Vagina (tissue), 2 donors: ENCODE measurements at regions not wholly inside any gene's neighbourhood (a gene's known extent, or its start where the extent isn't known, plus 50 kb on each side); places are given as distances from the start of the nearest gene placed in this dataset.

Source experiments
- DNase-seq, 2 donors: peaks; one replicate each; pipeline ENCODE4 v3.0.0-alpha.2; 2017; ENCODE audit errors: extremely low spot score in 2 of 2
- H3K27ac ChIP-seq: fragments of 200-600 bp; sonication (generic); one replicate; pipeline ENCODE4 v1.5.1; 2019
- H3K27me3 ChIP-seq: fragments of 200-600 bp; sonication (generic); one replicate; pipeline ENCODE4 v1.5.1; 2019
- H3K36me3 ChIP-seq, 2 donors: fragments of 200-600 bp; sonication (generic); one replicate each; pipeline ENCODE4 v1.5.1; 2017 to 2019
- H3K4me1 ChIP-seq: fragments of 200-600 bp; sonication (generic); one replicate; pipeline ENCODE4 v1.5.1; 2019
- H3K4me3 ChIP-seq, 2 donors: fragments of 200-600 bp; sonication (generic); 1 replicate in 1 of 2; 2 replicates in 1 of 2; pipeline ENCODE4 v1.5.1; 2016 to 2019
- H3K9me3 ChIP-seq: fragments of 200-600 bp; sonication (generic); one replicate; pipeline ENCODE4 v1.5.1; 2019
- POLR2A ChIP-seq, 2 donors: fragments of 450-650 bp; IDR thresholded peaks; one replicate each; pipeline ENCODE4 v1.6.1; 2017; ENCODE audit warnings: antibody characterized with exemption in 2 of 2, mild to moderate bottlenecking in 2 of 2, moderate library complexity in 2 of 2
- POLR2AphosphoS5 ChIP-seq, 2 donors: sonication (generic); formaldehyde crosslinking; IDR thresholded peaks; one replicate each; pipeline ENCODE4 v1.9.0; 2017; ENCODE audit warnings: antibody characterized with exemption in 2 of 2, mild to moderate bottlenecking in 2 of 2, low read depth in 1 of 2; ENCODE audit not compliant: insufficient read depth in 1 of 2
- intact Hi-C: fragments of 100-400 bp; cut with DNase I; formaldehyde crosslinking; loops from one replicate; pipeline ENCODE4 v1.15.1; 2023
- TF ChIP-seq, protein P1 (sequence below), 3 experiments: fragments of 450-650 bp in 2 of 3; fragments of 200-600 bp in 1 of 3; sonication (generic) in 1 of 3; IDR thresholded peaks; one replicate each; pipeline ENCODE4 v1.5.1; 2017 to 2019; ENCODE audit warnings: antibody characterized with exemption in 3 of 3, mild to moderate bottlenecking in 2 of 3, moderate library complexity in 2 of 3

DNA sequence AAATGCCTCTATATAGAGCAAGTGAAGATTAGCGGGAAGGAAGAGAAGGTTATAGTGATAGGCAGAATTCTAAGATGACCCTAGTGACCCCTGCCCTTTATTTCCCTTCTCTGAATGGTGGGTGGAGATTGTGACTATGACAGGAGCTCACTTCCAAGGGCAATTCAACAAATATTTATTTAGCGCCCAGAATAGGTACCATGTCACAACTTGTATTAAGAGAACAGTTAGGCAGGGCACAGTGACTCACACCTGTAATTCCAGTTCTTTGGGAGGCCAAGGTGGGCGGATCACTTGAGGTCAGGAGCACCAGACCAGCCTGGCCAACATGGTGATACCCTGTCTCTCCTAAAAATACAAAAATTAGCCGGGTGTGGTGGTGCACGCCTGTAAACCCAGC lies 236.0 kb upstream of the POGK start:
- no peak overlapping the region for H3K27ac ChIP-seq

DNA sequence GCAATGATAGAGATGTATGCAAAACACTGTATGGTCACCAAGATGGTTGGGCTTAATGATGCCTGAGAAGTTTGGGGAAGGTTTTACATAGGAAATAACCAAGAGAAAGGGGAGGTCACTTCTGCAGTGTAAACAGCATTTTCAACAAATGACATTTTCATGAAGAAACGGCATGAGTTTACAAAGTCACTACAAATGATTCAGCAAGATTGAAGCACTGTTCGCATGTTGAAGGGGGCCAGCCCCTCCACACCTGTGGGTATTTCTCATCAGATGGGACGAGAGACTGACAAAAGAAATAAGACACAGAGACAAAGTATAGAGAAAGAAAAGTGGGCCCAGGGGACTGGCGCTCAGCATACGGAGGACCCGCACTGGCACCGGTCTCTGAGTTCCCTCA lies 234.1 kb upstream of the POGK start:
- H3K27ac ChIP-seq, result no peak overlapping the region
- intact Hi-C loops, result no loop called here

More for the DNA sequence above, 236.0 kb upstream of the POGK start:
- TF ChIP-seq POLR2A (IDR thresholded peaks at IDR 0.05) (no peak), POLR2AphosphoS5 (IDR thresholded peaks at IDR 0.05; ENCODE audit: insufficient read depth in 1 of 2, low read depth in 1 of 2) (peak in 1 of 2 donors; percentile 39)
- H3K9me3 ChIP-seq, result no peaks in the 10 kb centered on the region
- H3K36me3 ChIP-seq, result no peaks in the 10 kb centered on the region
- DNase-seq, result no peak
- no peak overlapping the region for H3K4me3 ChIP-seq
- H3K4me1 ChIP-seq, result no peaks in the 10 kb centered on the region
- intact Hi-C loops, result no loop called here
- H3K27me3 ChIP-seq, result no peaks in the 10 kb centered on the region

DNA sequence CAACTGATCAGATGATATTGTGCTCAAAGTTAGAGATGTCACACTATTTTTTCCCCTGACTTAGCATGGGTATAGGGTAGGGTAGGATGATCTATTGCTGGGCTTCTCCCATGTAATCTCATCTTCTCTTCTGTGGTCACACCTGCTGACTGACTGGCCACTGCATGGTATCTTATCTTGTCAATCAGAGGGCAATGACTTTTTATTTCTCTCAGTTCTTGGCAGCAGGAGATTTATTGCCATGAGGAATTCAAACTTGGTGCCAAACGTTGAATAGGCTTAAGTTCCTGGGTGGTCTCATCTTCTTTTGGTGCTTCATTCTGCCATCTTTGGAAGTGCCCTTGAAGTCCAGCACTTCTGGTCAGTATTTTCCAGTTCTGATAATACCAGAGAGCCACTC lies 226.4 kb upstream of the POGK start:
- TF ChIP-seq POLR2AphosphoS5 (IDR thresholded peaks at IDR 0.05; ENCODE audit: insufficient read depth in 1 of 2, low read depth in 1 of 2) (no peak), POLR2A (IDR thresholded peaks at IDR 0.05) (no peak)
- TF ChIP-seq, protein P1, sequence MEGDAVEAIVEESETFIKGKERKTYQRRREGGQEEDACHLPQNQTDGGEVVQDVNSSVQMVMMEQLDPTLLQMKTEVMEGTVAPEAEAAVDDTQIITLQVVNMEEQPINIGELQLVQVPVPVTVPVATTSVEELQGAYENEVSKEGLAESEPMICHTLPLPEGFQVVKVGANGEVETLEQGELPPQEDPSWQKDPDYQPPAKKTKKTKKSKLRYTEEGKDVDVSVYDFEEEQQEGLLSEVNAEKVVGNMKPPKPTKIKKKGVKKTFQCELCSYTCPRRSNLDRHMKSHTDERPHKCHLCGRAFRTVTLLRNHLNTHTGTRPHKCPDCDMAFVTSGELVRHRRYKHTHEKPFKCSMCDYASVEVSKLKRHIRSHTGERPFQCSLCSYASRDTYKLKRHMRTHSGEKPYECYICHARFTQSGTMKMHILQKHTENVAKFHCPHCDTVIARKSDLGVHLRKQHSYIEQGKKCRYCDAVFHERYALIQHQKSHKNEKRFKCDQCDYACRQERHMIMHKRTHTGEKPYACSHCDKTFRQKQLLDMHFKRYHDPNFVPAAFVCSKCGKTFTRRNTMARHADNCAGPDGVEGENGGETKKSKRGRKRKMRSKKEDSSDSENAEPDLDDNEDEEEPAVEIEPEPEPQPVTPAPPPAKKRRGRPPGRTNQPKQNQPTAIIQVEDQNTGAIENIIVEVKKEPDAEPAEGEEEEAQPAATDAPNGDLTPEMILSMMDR (IDR thresholded peaks at IDR 0.05), result no peak

More for the DNA sequence above, 234.1 kb upstream of the POGK start:
- Histone ChIP-seq H3K36me3 (no peaks in the 10 kb centered on the region), H3K9me3 (no peaks in the 10 kb centered on the region), H3K4me3 (no peak overlapping the region), H3K27me3 (no peaks in the 10 kb centered on the region), H3K4me1 (no peaks in the 10 kb centered on the region)
- TF ChIP-seq, protein P1 (IDR thresholded peaks at IDR 0.05), result no peak
- TF ChIP-seq POLR2AphosphoS5 (IDR thresholded peaks at IDR 0.05; ENCODE audit: insufficient read depth in 1 of 2, low read depth in 1 of 2), result no peak
- TF ChIP-seq POLR2A (IDR thresholded peaks at IDR 0.05), result no peak
- DNase-seq, result no peak

DNA sequence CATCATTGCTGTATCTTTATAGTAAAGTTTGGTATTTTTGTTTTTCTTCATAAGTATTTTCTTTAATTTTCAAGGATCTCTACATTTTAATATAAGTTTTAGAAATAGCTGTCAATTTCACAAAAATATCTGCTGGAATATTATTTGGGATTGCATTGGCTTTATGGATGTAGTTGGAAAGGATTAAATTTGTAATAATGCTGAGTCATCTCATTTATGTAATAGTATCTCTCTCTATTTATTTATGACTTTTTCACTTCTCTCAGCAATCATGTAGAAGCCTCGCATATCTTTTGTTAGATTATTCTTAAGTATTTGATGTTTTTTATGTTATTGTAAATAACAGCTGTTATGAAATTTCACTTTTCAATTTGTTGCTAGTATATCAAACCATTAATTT lies 223.1 kb upstream of the POGK start:
- no peak for TF ChIP-seq POLR2A (IDR thresholded peaks at IDR 0.05)
- no peaks in the 10 kb centered on the region for H3K36me3 ChIP-seq
- no peaks in the 10 kb centered on the region for H3K4me1 ChIP-seq
- no peak overlapping the region for H3K4me3 ChIP-seq
- intact Hi-C loops, result no loop called here
- H3K27ac ChIP-seq, result no peak overlapping the region
- no peaks in the 10 kb centered on the region for H3K27me3 ChIP-seq
- DNase-seq, result no peak
- no peaks in the 10 kb centered on the region for H3K9me3 ChIP-seq

More for the DNA sequence above, 226.4 kb upstream of the POGK start:
- Histone ChIP-seq H3K9me3 (no peaks in the 10 kb centered on the region), H3K4me3 (no peak overlapping the region), H3K4me1 (no peaks in the 10 kb centered on the region), H3K27ac (no peak overlapping the region), H3K27me3 (no peaks in the 10 kb centered on the region), H3K36me3 (no peaks in the 10 kb centered on the region)
- no peak for DNase-seq
- intact Hi-C loops, result no loop called here

DNA sequence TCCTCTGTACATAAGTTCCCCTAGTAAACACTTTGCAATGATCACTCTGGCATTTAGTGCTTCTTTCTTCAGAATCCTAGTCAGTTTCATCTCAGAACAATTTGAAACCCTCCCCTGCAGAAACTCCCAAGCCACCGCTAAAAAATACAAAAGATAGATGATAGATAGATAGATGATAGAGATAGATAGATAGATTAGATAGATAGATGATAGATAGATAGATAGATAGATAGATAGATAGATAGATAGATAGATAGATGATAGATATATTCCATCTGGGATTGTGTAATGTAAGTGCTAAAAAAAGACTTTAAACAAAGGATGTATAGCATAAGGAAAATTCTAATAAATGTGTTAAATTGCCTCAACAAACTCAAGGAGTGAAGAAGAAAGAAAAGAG lies 212.6 kb upstream of the POGK start:
- Histone ChIP-seq H3K4me1 (no peaks in the 10 kb centered on the region), H3K4me3 (no peak overlapping the region), H3K36me3 (no peaks in the 10 kb centered on the region), H3K27me3 (no peaks in the 10 kb centered on the region), H3K27ac (no peak overlapping the region), H3K9me3 (no peaks in the 10 kb centered on the region)
- TF ChIP-seq POLR2A (IDR thresholded peaks at IDR 0.05) (no peak), POLR2AphosphoS5 (IDR thresholded peaks at IDR 0.05; ENCODE audit: insufficient read depth in 1 of 2, low read depth in 1 of 2) (no peak)
- TF ChIP-seq, protein P1 (IDR thresholded peaks at IDR 0.05), result no peak
- intact Hi-C loops, result no loop called here
- DNase-seq, result no peak

DNA sequence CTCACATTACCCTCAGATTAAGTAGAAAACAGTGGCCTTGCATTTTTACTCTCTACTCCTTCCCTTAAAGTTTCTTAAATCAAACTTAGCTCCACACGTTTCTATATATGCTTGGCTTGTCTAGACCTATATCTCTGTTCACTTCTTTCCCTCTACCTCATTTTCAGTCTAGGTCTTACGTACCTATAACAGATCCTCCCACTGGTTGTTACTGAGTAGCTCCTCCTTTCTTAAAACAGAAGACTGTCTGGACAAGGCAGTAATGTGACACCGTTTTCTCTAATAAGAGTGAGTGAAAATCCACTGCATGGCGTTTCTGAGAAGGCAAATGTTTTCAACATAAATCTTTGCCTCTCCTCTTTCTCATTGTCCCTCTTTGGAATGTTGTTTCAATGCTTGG lies 211.7 kb upstream of the POGK start:
- TF ChIP-seq POLR2AphosphoS5 (IDR thresholded peaks at IDR 0.05; ENCODE audit: insufficient read depth in 1 of 2, low read depth in 1 of 2), result no peak
- TF ChIP-seq, protein P1 (IDR thresholded peaks at IDR 0.05), result no peak
- TF ChIP-seq POLR2A (IDR thresholded peaks at IDR 0.05), result no peak
- Histone ChIP-seq H3K4me3 (no peak overlapping the region), H3K4me1 (no peaks in the 10 kb centered on the region), H3K27me3 (no peaks in the 10 kb centered on the region), H3K9me3 (no peaks in the 10 kb centered on the region), H3K36me3 (no peaks in the 10 kb centered on the region), H3K27ac (no peak overlapping the region)
- no peak for DNase-seq
- intact Hi-C loops, result no loop called here
